Astrocyte (in vitro differentiated cells and primary cell): ENCODE measurements at regions not wholly inside any gene's neighbourhood (a gene's known extent, or its start where the extent isn't known, plus 50 kb on each side); places are given as distances from the start of the nearest gene placed in this dataset.

Source experiments
- DNase-seq: peaks from one replicate; pipeline ENCODE4 v3.0.0-alpha.2; 2010; ENCODE audit warnings: low read depth
- FAIRE-seq: peaks from 2 replicates; lab custom pipeline; 2011; peaks lifted over from hg19 to GRCh38; lab: Jason Lieb, UNC
- H2AFZ ChIP-seq: 2 replicates; pipeline ENCODE4 v1.6.0; 2012; ENCODE audit warnings: low read depth, low read length, inconsistent platforms
- H3K27ac ChIP-seq: 2 replicates; pipeline ENCODE4 v1.5.1; 2011; ENCODE audit warnings: low read depth, low read length, inconsistent platforms
- H3K27me3 ChIP-seq: 2 replicates; pipeline ENCODE4 v1.6.0; 2011; ENCODE audit warnings: low read length, inconsistent platforms; ENCODE audit not compliant: insufficient read depth
- H3K36me3 ChIP-seq: 2 replicates; pipeline ENCODE4 v1.5.1; 2011; ENCODE audit warnings: low read length, inconsistent platforms; ENCODE audit not compliant: insufficient read depth
- H3K4me1 ChIP-seq: 2 replicates; pipeline ENCODE4 v1.5.1; 2011; ENCODE audit warnings: low read length, inconsistent platforms; ENCODE audit not compliant: insufficient read depth
- H3K4me2 ChIP-seq: 2 replicates; pipeline ENCODE4 v1.6.0; 2012; ENCODE audit warnings: low read length, inconsistent platforms
- H3K4me3 ChIP-seq: 2 replicates; pipeline ENCODE4 v1.5.1; 2011; ENCODE audit warnings: low read depth, mild to moderate bottlenecking, low read length, inconsistent platforms; ENCODE audit not compliant: insufficient read depth
- H3K79me2 ChIP-seq: 2 replicates; pipeline ENCODE4 v1.6.0; 2012; ENCODE audit warnings: mild to moderate bottlenecking, low read length, inconsistent platforms; ENCODE audit not compliant: insufficient read depth
- H3K9ac ChIP-seq: 2 replicates; pipeline ENCODE4 v1.6.0; 2012; ENCODE audit warnings: mild to moderate bottlenecking, low read length, inconsistent platforms
- H3K9me3 ChIP-seq: 2 replicates; pipeline ENCODE4 v1.5.1; 2012; ENCODE audit warnings: low read depth, mild to moderate bottlenecking, low read length, inconsistent platforms; ENCODE audit not compliant: insufficient read depth
- H4K20me1 ChIP-seq: 2 replicates; pipeline ENCODE4 v1.6.0; 2012; ENCODE audit warnings: low read length, inconsistent platforms; ENCODE audit not compliant: insufficient read depth
- H3K27ac Mint-ChIP-seq: one replicate; pipeline ENCODE4 v1.8.0; 2021; ENCODE audit warnings: mild to moderate bottlenecking, mixed read lengths; ENCODE audit not compliant: unreplicated experiment
- H3K27me3 Mint-ChIP-seq: one replicate; pipeline ENCODE4 v1.8.0; 2021; ENCODE audit warnings: low read depth, mixed read lengths; ENCODE audit not compliant: unreplicated experiment
- H3K36me3 Mint-ChIP-seq: one replicate; pipeline ENCODE4 v1.8.0; 2021; ENCODE audit warnings: low read depth, mixed read lengths; ENCODE audit not compliant: unreplicated experiment
- H3K4me1 Mint-ChIP-seq: one replicate; pipeline ENCODE4 v1.8.0; 2021; ENCODE audit warnings: low read depth, mixed read lengths; ENCODE audit not compliant: unreplicated experiment
- H3K4me3 Mint-ChIP-seq: one replicate; pipeline ENCODE4 v1.8.0; 2021; ENCODE audit warnings: mild to moderate bottlenecking, moderate library complexity, mixed read lengths; ENCODE audit not compliant: unreplicated experiment
- H3K9me3 Mint-ChIP-seq: one replicate; pipeline ENCODE4 v1.8.0; 2021; ENCODE audit warnings: mild to moderate bottlenecking, mixed read lengths; ENCODE audit not compliant: unreplicated experiment
- EZH2 ChIP-seq: IDR thresholded peaks from 2 replicates; pipeline ENCODE4 v1.6.1; 2012; ENCODE audit warnings: mild to moderate bottlenecking, low read length, inconsistent platforms; ENCODE audit not compliant: insufficient read depth
- TF ChIP-seq, protein P1 (sequence below): IDR thresholded peaks from 2 replicates; pipeline ENCODE4 v1.5.1; 2011; ENCODE audit warnings: low read depth, mild to moderate bottlenecking, inconsistent platforms, low read length, moderate library complexity; ENCODE audit not compliant: insufficient read depth

DNA sequence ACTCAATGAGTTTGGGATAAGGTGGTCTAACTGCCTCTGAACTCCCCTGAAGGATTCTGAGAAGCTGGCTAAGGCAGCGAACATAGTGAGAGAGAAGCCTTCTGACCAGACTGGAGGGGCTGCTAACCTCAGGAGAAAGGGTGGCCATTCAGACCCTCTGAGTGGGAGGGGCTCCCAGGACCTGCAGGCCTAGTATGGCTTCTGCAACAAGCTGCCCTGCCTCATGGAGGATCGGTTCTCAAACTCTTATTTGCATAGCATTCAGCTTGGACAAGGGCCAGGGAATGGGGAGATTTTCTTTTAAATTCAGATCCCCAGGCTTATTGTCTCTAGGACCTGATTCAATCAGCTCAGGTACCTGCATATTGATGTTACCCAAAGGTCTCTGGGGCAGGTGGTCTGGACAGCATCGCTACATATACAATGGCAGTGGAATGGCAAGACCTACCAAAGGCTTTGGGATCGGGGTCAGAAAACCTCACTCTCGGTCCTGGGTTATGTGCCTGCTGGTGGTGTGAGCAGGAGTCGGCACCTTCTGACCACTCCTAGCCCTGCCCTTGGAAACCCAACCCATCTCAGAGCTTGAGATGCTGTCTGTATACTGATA is 599.1 kb downstream of the BRD1 start:
- H3K27me3 Mint-ChIP-seq = peaks cover 44% of the 10 kb centered on the region
- no peak overlapping the region for H3K9ac ChIP-seq
- H3K9me3 ChIP-seq = no peaks in the 10 kb centered on the region
- no peak overlapping the region for H3K4me3 Mint-ChIP-seq
- H4K20me1 ChIP-seq = no peaks in the 10 kb centered on the region
- no peaks in the 10 kb centered on the region for H3K27me3 ChIP-seq
- H3K27ac ChIP-seq = no peak overlapping the region
- H3K36me3 Mint-ChIP-seq = no peaks in the 10 kb centered on the region
- H3K36me3 ChIP-seq = no peaks in the 10 kb centered on the region
- no peaks in the 10 kb centered on the region for H3K79me2 ChIP-seq
- no peak overlapping the region for H3K27ac Mint-ChIP-seq
- H3K9me3 Mint-ChIP-seq = no peaks in the 10 kb centered on the region
- DNase-seq (no peak), FAIRE-seq (no peak)
- no peak overlapping the region for H2AFZ ChIP-seq
- TF ChIP-seq EZH2 = no peak
- TF ChIP-seq, protein P1, sequence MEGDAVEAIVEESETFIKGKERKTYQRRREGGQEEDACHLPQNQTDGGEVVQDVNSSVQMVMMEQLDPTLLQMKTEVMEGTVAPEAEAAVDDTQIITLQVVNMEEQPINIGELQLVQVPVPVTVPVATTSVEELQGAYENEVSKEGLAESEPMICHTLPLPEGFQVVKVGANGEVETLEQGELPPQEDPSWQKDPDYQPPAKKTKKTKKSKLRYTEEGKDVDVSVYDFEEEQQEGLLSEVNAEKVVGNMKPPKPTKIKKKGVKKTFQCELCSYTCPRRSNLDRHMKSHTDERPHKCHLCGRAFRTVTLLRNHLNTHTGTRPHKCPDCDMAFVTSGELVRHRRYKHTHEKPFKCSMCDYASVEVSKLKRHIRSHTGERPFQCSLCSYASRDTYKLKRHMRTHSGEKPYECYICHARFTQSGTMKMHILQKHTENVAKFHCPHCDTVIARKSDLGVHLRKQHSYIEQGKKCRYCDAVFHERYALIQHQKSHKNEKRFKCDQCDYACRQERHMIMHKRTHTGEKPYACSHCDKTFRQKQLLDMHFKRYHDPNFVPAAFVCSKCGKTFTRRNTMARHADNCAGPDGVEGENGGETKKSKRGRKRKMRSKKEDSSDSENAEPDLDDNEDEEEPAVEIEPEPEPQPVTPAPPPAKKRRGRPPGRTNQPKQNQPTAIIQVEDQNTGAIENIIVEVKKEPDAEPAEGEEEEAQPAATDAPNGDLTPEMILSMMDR = no peak
- H3K4me2 ChIP-seq = no peak overlapping the region
- H3K4me1 Mint-ChIP-seq = no peaks in the 10 kb centered on the region
- H3K4me3 ChIP-seq = no peak overlapping the region
- no peaks in the 10 kb centered on the region for H3K4me1 ChIP-seq

DNA sequence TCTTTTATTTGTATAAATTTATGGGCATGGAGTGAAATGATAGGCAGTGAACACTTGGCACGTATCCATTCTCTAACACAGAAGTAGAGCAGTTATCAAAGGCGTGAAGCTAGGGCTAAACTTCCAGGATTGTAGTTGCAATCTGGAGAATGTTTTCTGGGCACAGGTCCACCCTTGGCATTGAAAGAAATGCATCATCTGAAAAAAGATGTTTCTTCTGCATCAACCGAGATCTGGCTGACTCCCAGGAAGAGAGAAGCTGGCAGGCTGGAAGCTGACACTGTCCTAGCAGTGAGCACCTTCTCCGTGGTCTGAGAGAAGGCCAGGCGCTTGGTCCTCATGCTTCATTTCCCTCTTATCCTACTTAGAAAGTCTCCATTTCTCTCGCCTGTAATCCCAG is 600.0 kb downstream of the BRD1 start:
- Mint-ChIP-seq H3K9me3 (no peaks in the 10 kb centered on the region), H3K36me3 (no peaks in the 10 kb centered on the region), H3K4me1 (no peaks in the 10 kb centered on the region), H3K27me3 (peaks cover 47% of the 10 kb centered on the region), H3K27ac (no peak overlapping the region), H3K4me3 (no peak overlapping the region)
- Histone ChIP-seq H3K79me2 (no peaks in the 10 kb centered on the region), H3K9ac (no peak overlapping the region), H3K36me3 (no peaks in the 10 kb centered on the region), H3K4me1 (no peaks in the 10 kb centered on the region), H3K9me3 (no peaks in the 10 kb centered on the region), H3K4me3 (no peak overlapping the region), H3K4me2 (no peak overlapping the region), H2AFZ (no peak overlapping the region), H3K27me3 (no peaks in the 10 kb centered on the region), H3K27ac (no peak overlapping the region), H4K20me1 (no peaks in the 10 kb centered on the region)
- FAIRE-seq (no peak), DNase-seq (no peak)
- no peak for TF ChIP-seq EZH2
- TF ChIP-seq, protein P1 = no peak

GRCh38 chr22:49226096-49226495 is 601.6 kb downstream of the BRD1 start:
- no peaks in the 10 kb centered on the region for H3K79me2 ChIP-seq
- FAIRE-seq (no peak), DNase-seq (no peak)
- H3K36me3 ChIP-seq = no peaks in the 10 kb centered on the region
- Mint-ChIP-seq H3K27ac (no peak overlapping the region), H3K4me3 (no peak overlapping the region), H3K27me3 (peaks cover 43% of the 10 kb centered on the region), H3K9me3 (no peaks in the 10 kb centered on the region), H3K36me3 (no peaks in the 10 kb centered on the region), H3K4me1 (no peaks in the 10 kb centered on the region)
- no peak for TF ChIP-seq EZH2
- TF ChIP-seq, protein P1 = no peak
- no peak overlapping the region for H2AFZ ChIP-seq
- H3K27ac ChIP-seq = no peak overlapping the region
- no peaks in the 10 kb centered on the region for H3K27me3 ChIP-seq
- no peaks in the 10 kb centered on the region for H3K4me1 ChIP-seq
- H3K4me3 ChIP-seq = no peak overlapping the region
- H3K9me3 ChIP-seq = no peaks in the 10 kb centered on the region
- H4K20me1 ChIP-seq = no peaks in the 10 kb centered on the region
- H3K4me2 ChIP-seq = no peak overlapping the region
- no peak overlapping the region for H3K9ac ChIP-seq
